Posterior cingulate gyrus (tissue), 11 donors: ENCODE measurements at regions not wholly inside any gene's neighbourhood (a gene's known extent, or its start where the extent isn't known, plus 50 kb on each side); places are given as distances from the start of the nearest gene placed in this dataset.

Experiments
- DNase-seq, 10 donors: peaks; one replicate each; pipeline versions ENCODE4 v3.0.0 to v3.0.0-alpha.2; 2020 to 2021; ENCODE audit warnings: mixed read lengths in 3 of 10
- intact Hi-C: fragments of 100-400 bp; cut with DNase I; formaldehyde crosslinking; loops from one replicate; pipeline ENCODE4 v1.15.1; 2023

GRCh38 chr18:41396211-41396610, 558.8 kb upstream of the PIK3C3 start:
- DNase-seq: no peak
- intact Hi-C loops: no loop called here

DNA sequence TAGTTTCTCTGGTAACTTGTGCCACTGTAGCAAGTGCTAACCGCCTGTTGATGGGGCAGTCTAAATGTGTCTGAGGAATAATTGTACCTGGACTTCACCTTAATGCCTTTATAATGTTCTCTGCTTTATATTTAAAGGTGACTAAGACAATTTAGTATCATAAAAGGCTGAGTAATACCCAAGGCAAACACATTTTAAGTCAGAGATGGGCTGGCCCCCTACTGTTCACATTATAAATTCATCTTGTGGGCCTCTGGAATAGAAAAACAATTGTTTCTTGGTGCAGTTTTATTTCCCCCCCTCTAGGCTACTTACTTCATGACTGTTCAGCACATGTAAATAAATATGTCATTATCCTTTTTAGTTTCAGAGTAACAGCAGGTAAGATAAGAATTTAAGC, 559.3 kb upstream of the PIK3C3 start:
- DNase-seq: no peak
- intact Hi-C loops: no loop called here

DNA sequence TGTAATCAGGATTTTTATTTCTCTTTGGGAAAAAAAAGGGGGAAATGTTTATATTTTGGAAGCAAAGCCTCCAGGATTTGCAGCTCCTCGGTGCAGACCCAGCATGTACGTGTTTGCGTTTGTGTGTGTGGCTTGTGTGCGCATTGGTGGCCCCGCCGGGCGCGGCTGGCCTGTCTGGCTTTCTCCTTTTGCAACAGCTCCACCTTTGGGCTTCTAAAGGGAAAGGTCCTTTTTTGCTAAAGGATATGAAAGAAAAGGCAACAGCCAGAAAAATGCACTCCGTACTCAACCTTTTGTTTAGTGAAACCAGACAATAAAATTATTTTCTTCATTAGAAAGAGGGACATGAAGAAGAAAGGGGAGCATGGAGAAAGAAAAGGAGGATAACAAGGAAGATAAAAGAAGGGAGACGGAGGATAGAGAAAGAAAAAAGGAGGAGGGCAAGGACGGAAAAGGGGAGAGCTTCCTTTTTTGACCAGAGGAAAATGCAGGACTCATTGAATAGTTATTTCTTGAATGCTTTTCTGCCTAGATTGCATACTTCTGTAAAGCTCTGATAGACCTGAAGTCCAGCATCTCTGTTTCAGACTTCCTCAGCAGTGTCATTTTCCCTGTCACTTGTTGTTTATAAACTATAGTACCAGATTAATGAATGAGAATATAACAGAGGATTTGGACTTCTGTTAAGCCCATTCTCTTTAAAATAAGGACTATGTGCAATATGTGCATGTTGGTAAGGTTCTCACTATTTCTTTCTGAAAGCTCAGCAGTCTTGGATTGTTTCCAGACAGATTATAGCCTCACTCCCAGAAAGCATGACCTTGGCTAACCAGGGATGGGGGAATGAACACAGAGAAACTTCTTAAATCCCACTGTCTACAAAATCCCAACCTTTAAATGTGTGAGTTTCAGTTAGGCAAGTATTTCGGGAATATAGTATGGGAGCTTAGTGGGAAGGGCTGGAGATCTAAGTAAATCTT, 563.1 kb upstream of the PIK3C3 start:
- peak; percentile 29 to 95 (median 66) for DNase-seq
- intact Hi-C loops: no loop called here

DNA sequence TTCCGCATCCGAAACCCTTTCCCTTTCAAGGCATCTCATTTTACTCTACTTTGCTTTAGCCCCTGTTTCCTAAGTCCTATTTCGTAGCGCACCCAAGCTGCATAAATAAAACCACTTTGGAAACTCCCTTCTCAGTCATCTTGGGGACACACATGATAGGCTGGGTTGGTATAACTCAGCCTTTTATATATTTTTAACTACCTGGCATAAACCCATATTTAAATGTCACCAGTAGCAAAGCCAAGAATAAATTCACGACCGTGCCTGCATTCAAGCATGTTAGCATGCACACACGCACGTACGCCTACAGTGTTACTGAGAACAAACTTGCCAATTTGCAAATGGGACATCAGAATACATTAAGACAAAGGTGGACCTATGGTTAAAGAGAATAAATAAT, 564.7 kb upstream of the PIK3C3 start:
- DNase-seq: no peak
- intact Hi-C loops: no loop called here

DNA sequence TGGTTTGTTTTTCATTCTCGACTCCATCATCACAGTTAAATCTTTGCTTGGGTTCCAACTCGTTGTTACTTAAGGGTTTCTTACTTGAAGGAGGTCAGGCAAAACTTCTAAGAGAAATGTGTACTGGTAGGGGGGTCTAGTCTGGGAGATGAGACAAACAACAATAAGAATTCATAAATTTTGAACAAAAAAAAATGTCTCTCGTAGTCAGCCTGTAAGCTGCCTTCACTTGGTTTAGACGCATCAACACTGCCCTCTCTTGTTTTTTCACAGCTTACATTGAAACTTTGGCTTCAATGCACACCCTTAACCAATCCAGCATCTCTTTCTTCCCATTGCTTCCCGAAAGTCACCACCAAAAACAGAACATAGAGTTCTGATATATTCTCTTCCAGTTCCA, 576.4 kb upstream of the PIK3C3 start:
- intact Hi-C loops: loop anchor here (10.0 kb wide), 1 partner anchor 964 kb away; no protein-coding TSS in a partner anchor
- DNase-seq: no peak

DNA sequence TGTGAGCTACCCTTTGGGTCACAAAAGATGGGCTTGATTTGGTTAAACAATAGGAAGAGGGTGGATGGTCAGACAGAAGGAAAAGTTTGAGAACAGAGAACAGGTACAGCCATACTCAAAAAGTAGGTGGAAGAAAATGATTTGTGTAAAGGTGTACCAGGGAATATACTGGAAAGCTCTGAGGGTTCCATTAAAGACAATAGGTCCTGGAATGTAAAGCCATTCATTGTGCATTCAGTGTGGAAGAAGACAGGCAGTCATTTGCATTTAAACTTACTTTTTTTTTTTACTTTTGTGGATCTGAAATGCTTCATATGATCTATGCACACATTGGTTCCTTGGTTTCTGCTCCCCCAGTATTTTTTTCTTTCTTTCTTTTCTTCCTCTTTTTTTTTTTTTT, 581.4 kb upstream of the PIK3C3 start:
- no peak for DNase-seq
- intact Hi-C loops: loop anchor here (10.0 kb wide), 1 partner anchor 959 kb away; no protein-coding TSS in a partner anchor

DNA sequence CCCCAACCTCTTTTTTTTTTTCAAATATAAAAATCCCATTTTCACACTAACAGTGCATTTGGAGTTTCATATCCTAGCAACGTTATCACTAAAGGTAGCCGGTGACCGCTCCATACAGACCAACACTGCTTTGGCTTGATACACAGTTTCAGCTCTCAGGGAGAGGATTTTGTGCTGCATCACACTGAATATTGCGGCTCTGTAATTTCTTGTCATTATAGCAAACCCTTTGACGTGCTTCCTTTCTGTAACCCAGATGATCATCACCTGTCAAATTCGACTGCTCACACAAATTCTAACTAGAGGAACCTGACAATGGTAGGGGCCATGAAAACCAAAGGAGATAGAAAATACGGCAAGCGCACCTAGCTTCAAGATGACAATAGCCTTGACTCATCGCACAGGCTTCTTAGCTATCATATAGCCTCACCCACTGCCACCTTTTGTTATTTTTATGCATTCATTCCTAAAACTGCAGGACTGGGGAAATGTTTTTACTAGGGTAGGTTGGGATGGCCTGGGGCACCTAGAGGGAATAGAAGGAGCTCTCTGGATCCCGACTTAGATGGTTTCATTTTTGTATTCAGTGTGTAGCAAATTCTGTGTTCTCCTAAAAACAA, 582.9 kb upstream of the PIK3C3 start:
- intact Hi-C loops: loop anchor here (10.0 kb wide), 1 partner anchor 957 kb away; no protein-coding TSS in a partner anchor
- DNase-seq: no peak

DNA sequence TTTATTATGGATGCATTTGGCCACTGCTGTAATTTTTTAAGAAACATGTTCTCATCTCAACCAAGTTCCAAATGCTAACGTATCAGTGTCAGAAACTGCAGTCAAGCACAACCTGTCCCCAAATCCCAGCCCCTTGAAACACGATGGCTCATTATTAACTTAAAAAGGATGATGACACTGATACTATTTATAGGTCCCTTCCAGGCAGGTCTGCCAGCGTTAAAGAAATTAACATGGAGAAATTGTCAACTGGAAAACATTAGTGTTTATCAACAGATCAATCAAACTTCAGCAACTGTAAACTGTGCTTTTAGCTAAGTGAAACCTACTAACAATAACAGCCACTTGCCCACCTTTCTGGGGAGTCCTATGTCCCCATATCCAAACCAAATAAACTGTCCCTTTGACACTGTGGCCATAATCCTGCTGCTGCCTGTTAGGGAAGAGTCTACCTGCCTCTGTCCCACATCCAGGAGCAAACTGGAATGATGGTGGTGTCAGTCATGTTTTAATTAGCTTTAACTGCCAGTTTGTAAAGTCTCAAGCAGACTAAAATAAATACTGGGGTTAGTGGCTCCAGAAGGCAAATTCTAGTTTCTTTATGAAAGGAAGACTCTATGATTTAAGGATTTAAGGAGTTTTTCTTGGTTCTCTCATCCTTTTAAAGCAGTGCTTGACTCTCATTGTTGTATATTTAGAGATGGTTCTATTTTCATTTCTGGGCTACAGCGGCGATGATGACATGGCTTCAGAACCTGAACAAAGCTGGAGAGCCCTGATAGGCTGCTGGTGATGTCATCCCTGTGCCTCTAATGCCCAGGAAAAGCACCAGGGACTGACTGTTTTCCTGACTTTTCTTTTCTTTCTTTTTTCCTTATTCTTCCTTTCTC, 583.6 kb upstream of the PIK3C3 start:
- peak in 5 of 10 donors; percentile 26 to 85 (median 28) for DNase-seq
- intact Hi-C loops: loop anchor here (10.0 kb wide), 1 partner anchor 957 kb away; no protein-coding TSS in a partner anchor

DNA sequence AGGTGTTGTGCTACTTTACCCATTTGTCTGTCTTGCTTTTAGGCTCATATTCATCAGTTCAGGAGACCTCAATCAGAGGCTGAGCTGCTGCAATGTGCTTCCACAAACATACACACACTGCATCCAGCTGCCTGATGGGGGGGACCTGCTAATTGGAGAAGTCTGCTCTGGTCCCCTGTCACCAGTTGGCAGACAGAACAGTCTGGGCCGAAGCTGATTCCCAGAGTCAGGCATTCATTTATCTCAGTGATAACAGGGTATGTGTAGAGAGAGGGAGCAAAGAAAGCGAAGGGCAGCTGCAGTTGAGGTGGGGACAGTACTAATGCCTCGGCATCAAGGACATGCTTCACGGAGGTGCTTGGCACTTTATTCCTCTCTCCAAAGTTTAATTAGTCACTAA, 584.3 kb upstream of the PIK3C3 start:
- intact Hi-C loops: loop anchor here (10.0 kb wide), 1 partner anchor 956 kb away; no protein-coding TSS in a partner anchor
- no peak for DNase-seq

DNA sequence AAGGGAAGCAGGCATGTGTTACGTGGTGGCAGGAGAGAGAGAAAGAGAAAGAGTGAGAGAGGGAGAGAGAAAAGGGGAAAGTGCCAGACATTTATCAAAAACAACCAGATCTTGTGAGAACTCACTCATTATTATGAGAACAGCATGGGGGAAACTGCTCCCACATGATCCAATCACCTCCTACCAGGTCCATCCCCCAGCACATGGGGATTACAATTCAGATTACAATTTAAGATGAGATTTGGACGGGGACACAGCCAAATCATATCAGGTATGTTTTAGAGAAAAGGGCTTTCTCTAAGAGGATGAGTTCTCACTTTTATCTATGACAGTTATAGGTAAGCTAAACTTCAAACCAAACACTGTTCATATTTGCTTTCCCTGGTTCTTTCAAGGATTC, 597.3 kb upstream of the PIK3C3 start:
- no peak for DNase-seq
- intact Hi-C loops: no loop called here

DNA sequence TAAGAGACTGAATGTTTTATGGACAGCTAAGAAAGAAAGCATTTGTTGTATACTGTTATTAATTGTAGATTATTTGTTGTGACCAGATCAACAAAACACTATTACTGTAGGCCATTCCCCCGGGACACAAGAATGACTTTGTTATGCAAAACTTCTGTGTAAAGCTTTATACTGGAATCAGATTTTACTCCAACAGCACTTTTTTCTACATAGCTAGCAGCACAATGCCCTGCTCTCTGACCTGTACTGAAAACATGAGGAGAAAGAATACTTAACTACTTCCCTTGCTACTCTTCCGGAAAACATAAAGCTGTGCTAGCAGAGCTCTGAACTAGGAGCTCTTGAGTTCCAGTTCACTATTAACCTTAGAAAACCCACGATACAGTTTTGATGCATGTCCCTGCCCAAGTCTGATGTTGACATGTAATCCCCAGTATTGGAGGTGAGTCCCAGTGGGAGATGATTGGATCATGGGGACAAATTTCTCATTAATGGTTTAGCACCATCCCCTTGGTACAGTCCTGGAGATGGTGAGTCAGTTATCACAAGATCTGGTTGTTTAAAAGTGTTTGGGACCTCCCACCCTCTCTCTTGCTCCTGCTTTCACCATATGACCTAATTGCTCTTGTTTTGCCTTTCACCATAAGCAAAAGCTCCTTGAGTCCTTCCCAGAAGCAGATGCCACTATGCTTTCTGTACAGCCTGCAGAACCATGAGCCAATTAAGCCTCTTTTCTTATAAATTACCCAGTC, 601.1 kb upstream of the PIK3C3 start:
- intact Hi-C loops: no loop called here
- DNase-seq: no peak

DNA sequence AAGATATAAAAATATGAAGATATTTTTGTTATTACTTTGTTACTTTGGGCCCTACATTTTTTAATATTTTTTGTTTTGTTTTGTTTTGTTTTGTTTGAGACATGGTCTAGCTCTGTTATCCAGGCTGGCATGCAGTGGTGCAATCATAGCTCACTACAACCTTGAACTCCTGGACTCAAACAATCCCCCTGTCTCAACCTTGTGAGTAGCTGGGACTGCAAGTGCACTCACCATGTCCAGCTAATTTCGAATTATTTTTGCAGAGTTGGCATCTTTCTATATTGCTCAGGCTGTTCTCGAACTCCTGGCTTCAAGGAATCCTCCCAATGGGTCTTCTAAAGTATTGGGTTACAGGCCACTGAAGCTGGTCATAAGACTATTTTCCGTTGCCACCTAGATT, 603.6 kb upstream of the PIK3C3 start:
- DNase-seq: no peak
- intact Hi-C loops: no loop called here

- intact Hi-C loops: no loop called here
- DNase-seq: no peak
Observed at GRCh38 chr18:41347057-41347456, 608.0 kb upstream of the PIK3C3 start.

DNA sequence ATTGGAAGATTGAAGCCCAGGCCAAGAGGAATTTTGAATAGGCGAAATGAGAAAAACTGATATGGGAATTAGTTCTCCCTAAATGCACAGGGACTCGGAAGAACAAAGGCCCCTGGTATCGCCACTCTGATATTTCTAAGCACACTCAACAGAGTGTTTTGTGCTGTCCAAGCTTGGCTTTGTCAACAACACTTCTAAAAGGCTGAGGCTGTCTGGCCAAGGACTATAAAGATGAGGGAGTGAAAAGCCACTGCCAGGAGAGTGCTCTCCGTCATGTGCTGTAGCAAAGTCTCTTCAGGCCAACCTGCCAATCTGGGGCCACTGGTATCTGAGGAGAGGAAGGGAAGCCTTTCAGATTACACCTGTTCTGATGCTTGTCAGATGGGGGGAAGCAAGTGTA, 611.2 kb upstream of the PIK3C3 start:
- DNase-seq: no peak
- intact Hi-C loops: no loop called here

DNA sequence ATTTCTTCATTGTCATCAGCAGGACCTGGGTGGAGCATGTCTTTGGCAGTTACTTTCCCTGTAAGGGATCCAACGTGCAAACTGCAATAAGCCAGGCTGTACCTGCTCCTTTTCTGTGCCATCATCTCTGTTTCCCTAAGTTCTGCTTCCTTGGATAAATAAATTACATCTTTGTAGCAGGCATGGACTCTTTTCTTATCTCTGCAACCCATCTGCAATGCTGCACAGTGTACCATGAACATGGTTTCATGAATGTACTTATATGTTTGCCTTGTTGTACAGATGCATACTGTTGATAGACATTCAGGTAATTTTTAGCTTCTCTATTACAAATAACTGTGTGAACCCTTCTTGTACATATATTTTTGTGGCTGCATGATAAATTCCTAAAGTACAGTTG, 616.7 kb upstream of the PIK3C3 start:
- intact Hi-C loops: no loop called here
- DNase-seq: no peak

DNA sequence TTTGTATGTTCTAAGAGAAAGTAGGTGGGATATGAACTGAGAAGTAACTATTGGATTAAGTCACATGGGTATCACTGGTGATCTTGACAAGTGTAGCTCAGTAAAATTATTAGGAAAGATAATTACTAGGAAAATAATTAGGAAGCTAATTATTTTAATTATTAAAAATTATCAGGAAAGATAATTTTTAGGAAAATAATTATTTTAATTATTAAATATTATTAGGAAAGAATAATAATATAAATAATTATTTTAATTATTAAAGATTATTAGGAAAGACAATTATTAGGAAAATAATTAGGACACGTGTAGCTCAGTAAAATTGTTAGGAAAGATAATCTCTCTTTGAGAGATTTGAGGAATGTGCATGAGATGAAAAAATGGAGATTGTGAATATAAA, 623.4 kb upstream of the PIK3C3 start:
- intact Hi-C loops: no loop called here

GRCh38 chr18:41326311-41326710, 628.7 kb upstream of the PIK3C3 start:
- intact Hi-C loops: no loop called here
- no peak for DNase-seq

More for the DNA sequence above, 623.4 kb upstream of the PIK3C3 start:
- no peak for DNase-seq

- intact Hi-C loops: no loop called here
- no peak for DNase-seq
Observed at GRCh38 chr18:41324934-41325333, 630.1 kb upstream of the PIK3C3 start.

DNA sequence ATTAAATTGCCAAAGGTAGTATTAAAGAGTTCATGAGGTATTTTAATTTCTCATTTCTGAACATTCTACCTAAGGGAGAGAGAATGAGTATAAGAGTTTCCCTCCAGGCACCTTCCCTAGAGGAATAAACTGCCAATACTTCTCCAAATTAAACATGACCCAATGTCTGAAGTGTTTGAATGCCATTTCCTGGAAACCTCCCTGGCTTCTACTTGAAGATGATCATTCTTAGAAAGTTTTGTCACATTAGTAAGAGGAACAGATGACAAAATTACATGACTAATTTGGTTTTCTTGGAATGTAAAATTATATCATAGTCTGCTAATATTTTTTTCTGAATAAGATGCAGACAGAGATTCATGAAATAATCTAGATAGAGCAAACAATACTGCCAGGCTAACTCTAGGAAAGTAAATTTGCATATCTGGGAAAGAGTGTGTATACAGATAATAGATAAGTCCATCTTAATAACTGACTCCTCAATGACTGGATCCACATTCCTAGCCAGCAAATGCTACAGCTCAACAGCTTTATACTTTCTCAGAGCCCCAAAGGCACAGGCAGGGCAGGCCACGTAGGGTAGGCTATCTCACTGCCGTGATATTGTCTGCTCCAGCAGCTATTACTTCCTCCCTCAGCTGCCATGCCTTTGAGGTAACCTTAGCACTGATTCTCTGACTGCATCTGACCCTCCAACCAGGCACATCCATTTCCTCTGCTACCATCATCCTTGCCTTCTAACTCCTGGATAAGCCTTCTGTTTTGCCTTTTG, 630.8 kb upstream of the PIK3C3 start:
- DNase-seq: no peak
- intact Hi-C loops: no loop called here
